HEK293T (cell line): ENCODE measurements at regions not wholly inside any gene's neighbourhood (a gene's known extent, or its start where the extent isn't known, plus 50 kb on each side); places are given as distances from the start of the nearest gene placed in this dataset.

Experiments
- ARNT ChIP-seq: fragments of 450-650 bp; IDR thresholded peaks from 2 replicates; pipeline ENCODE4 v1.6.1; 2017; ENCODE audit warnings: mild to moderate bottlenecking
- BHLHE40 ChIP-seq: fragments of 450-650 bp; IDR thresholded peaks from 2 replicates; pipeline ENCODE4 v1.6.1; 2016; ENCODE audit warnings: mild to moderate bottlenecking, moderate library complexity, borderline replicate concordance
- CTBP1 ChIP-seq: fragments of 450-650 bp; IDR thresholded peaks from 2 replicates; pipeline ENCODE4 v1.6.1; 2016; ENCODE audit warnings: borderline replicate concordance
- ELF4 ChIP-seq: fragments of 450-650 bp; IDR thresholded peaks from 2 replicates; pipeline ENCODE4 v1.6.1; 2017; ENCODE audit warnings: antibody characterized with exemption
- FOXK2 ChIP-seq: fragments of 450-650 bp; IDR thresholded peaks from 2 replicates; pipeline ENCODE4 v1.6.1; 2016; ENCODE audit warnings: mild to moderate bottlenecking
- NFRKB ChIP-seq: fragments of 450-650 bp; IDR thresholded peaks from 2 replicates; pipeline ENCODE4 v1.6.1; 2016; ENCODE audit warnings: mild to moderate bottlenecking, moderate library complexity
- SP1 ChIP-seq: fragments of 450-650 bp; IDR thresholded peaks from 2 replicates; pipeline ENCODE4 v1.6.1; 2017
- SUZ12 ChIP-seq: fragments of 450-650 bp; IDR thresholded peaks from 2 replicates; pipeline ENCODE4 v1.6.1; 2016; ENCODE audit warnings: mild to moderate bottlenecking
- TARDBP ChIP-seq: fragments of 450-650 bp; IDR thresholded peaks from 2 replicates; pipeline ENCODE4 v1.6.1; 2016

DNA sequence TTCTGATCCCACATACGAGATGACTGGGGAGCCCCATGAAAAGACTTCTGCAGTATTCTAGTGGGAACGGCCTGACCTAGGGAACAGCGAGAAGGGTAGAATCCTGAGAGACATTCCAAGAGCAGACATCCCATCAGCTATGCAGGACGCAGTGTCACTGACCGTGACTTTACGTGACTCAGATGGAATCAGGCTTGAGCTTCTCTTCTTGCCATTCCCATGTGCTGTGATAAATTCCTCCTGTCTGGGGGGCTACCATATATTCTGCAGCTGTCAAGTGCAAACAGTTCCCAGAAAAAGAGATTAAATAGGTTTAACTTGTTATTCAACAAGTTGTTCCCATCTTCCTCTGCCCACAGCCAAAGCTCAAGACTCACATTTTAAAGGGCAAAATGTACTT, 73.1 kb upstream of the PDE1C start:
- TF ChIP-seq BHLHE40 = no peak
- no peak for TF ChIP-seq FOXK2
- no peak for TF ChIP-seq ELF4
- no peak for TF ChIP-seq SP1
- TF ChIP-seq TARDBP = no peak
- TF ChIP-seq NFRKB = no peak
- TF ChIP-seq CTBP1 = no peak
- TF ChIP-seq SUZ12 = no peak
- TF ChIP-seq ARNT = no peak
